Body of pancreas (tissue), 4 donors: ENCODE measurements at regions not wholly inside any gene's neighbourhood (a gene's known extent, or its start where the extent isn't known, plus 50 kb on each side); places are given as distances from the start of the nearest gene placed in this dataset.

Experiments
- ATAC-seq: fragments of 150-250 bp; one replicate; pipeline ENCODE4 v1.9.1; 2016
- DNase-seq, 4 donors: peaks; one replicate each; pipeline ENCODE4 v3.0.0-alpha.2; 2019
- H3K27ac ChIP-seq, 4 donors: fragments of 200-600 bp; sonication (generic); 1 replicate in 3 of 4; 2 replicates in 1 of 4; pipeline versions ENCODE4 v1.5.1 to v1.6.1; 2016 to 2019; ENCODE audit warnings: mild to moderate bottlenecking in 1 of 4, mixed read lengths in 1 of 4, moderate library complexity in 1 of 4
- H3K27me3 ChIP-seq, 2 donors: fragments of 200-600 bp; sonication (generic); one replicate each; pipeline ENCODE4 v1.6.0; 2016; ENCODE audit warnings: mild to moderate bottlenecking in 1 of 2
- H3K36me3 ChIP-seq, 2 donors: fragments of 200-600 bp; sonication (generic); replicated peaks in 1 of 2; 2 replicates each; pipeline ENCODE4 v1.5.1; 2016; ENCODE audit warnings: low read depth in 2 of 2; ENCODE audit not compliant: insufficient read depth in 1 of 2
- H3K4me1 ChIP-seq: fragments of 200-600 bp; sonication (generic); one replicate; pipeline ENCODE4 v1.6.0; 2016
- H3K4me3 ChIP-seq, 2 donors: fragments of 200-600 bp; sonication (generic); 1 replicate in 1 of 2; 2 replicates in 1 of 2; pipeline ENCODE4 v1.5.1; 2016 to 2019
- H3K9me3 ChIP-seq, 3 donors: fragments of 200-600 bp; sonication (generic); 1 replicate in 2 of 3; 2 replicates in 1 of 3; pipeline ENCODE4 v1.5.1; 2016
- CTCF ChIP-seq, 7 experiments: fragments of 450-650 bp in 4 of 7; fragments of 200-600 bp in 3 of 7; sonication (generic) in 3 of 7; IDR thresholded peaks; one replicate each; pipeline ENCODE4 v1.5.1; 2016 to 2019; ENCODE audit warnings: antibody characterized with exemption in 7 of 7
- POLR2A ChIP-seq, 3 donors: fragments of 450-650 bp; IDR thresholded peaks; one replicate each; pipeline ENCODE4 v1.6.1; 2016; ENCODE audit warnings: antibody characterized with exemption in 3 of 3, mild to moderate bottlenecking in 2 of 3
- WGBS, 2 donors: methylation state at CpG; one replicate each; pipeline ENCODE4 v1.1.5; 2017; 5-methylcytosine and 5-hydroxymethylcytosine counted together
- intact Hi-C: fragments of 100-400 bp; cut with DNase I; formaldehyde crosslinking; loops from one replicate; pipeline ENCODE4 v1.15.1; 2023

GRCh38 chr6:121615493-121615892, 180.0 kb downstream of the GJA1 start:
- H3K27ac ChIP-seq: no peak overlapping the region
- WGBS, 2 donors: 38 to 44% methylated on average over 3 of the region's 3 CpGs
- no peak for ATAC-seq
- H3K4me1 ChIP-seq: no peaks in the 10 kb centered on the region
- DNase-seq: peak in 1 of 4 donors; percentile 21
- no peaks in the 10 kb centered on the region for H3K36me3 ChIP-seq
- intact Hi-C loops: no loop called here
- H3K4me3 ChIP-seq: no peak overlapping the region
- H3K9me3 ChIP-seq: no peaks in the 10 kb centered on the region
- no peaks in the 10 kb centered on the region for H3K27me3 ChIP-seq
- TF ChIP-seq CTCF (IDR thresholded peaks at IDR 0.05) (peak in 4 of 7 experiments; percentile 21 to 34 (median 26)), POLR2A (IDR thresholded peaks at IDR 0.05) (no peak)

DNA sequence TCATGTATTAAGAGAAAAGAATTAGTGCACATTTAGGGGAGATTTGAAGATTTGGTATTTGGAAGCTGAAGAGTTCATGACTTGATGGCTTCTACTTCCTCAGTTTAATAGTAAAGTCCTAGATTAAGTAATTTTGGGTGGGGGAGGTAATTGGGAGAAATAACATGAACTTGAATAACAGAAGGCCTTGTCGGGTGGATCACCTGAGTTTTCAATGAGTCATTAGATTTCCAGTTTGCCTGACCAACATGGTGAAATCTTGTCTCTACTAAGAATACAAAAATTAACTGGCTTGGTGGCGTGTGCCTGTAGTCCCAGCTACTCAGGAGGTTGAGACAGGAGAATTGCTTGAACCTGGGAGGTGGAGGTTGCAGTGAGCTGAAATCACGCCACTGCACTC, 181.0 kb downstream of the GJA1 start:
- ATAC-seq (no peak), DNase-seq (no peak)
- H3K9me3 ChIP-seq: no peaks in the 10 kb centered on the region
- WGBS, 2 donors: 85 to 86% methylated on average over 3 of the region's 3 CpGs
- no peak overlapping the region for H3K27ac ChIP-seq
- no peaks in the 10 kb centered on the region for H3K4me1 ChIP-seq
- TF ChIP-seq CTCF (IDR thresholded peaks at IDR 0.05): no peak
- TF ChIP-seq POLR2A (IDR thresholded peaks at IDR 0.05): no peak
- intact Hi-C loops: no loop called here
- H3K4me3 ChIP-seq: no peak overlapping the region
- H3K27me3 ChIP-seq: no peaks in the 10 kb centered on the region
- no peaks in the 10 kb centered on the region for H3K36me3 ChIP-seq

- intact Hi-C loops: no loop called here
- no peak for ATAC-seq
- no peak overlapping the region for H3K4me3 ChIP-seq
- no peaks in the 10 kb centered on the region for H3K4me1 ChIP-seq
- no peak for DNase-seq
- no peaks in the 10 kb centered on the region for H3K9me3 ChIP-seq
- H3K27ac ChIP-seq: no peak overlapping the region
- H3K36me3 ChIP-seq: no peaks in the 10 kb centered on the region
- TF ChIP-seq POLR2A (IDR thresholded peaks at IDR 0.05) (no peak), CTCF (IDR thresholded peaks at IDR 0.05) (no peak)
- no peaks in the 10 kb centered on the region for H3K27me3 ChIP-seq
Measured at GRCh38 chr6:121617388-121617787, 181.9 kb downstream of the GJA1 start.

GRCh38 chr6:121619013-121619412, 183.6 kb downstream of the GJA1 start:
- DNase-seq (no peak), ATAC-seq (no peak)
- no peaks in the 10 kb centered on the region for H3K4me1 ChIP-seq
- no peaks in the 10 kb centered on the region for H3K27me3 ChIP-seq
- H3K9me3 ChIP-seq: no peaks in the 10 kb centered on the region
- intact Hi-C loops: no loop called here
- H3K36me3 ChIP-seq: no peaks in the 10 kb centered on the region
- TF ChIP-seq POLR2A (IDR thresholded peaks at IDR 0.05) (no peak), CTCF (IDR thresholded peaks at IDR 0.05) (no peak)
- H3K27ac ChIP-seq: no peak overlapping the region
- WGBS, 2 donors: 50 to 58% methylated on average over 2 of the region's 2 CpGs
- H3K4me3 ChIP-seq: no peak overlapping the region

DNA sequence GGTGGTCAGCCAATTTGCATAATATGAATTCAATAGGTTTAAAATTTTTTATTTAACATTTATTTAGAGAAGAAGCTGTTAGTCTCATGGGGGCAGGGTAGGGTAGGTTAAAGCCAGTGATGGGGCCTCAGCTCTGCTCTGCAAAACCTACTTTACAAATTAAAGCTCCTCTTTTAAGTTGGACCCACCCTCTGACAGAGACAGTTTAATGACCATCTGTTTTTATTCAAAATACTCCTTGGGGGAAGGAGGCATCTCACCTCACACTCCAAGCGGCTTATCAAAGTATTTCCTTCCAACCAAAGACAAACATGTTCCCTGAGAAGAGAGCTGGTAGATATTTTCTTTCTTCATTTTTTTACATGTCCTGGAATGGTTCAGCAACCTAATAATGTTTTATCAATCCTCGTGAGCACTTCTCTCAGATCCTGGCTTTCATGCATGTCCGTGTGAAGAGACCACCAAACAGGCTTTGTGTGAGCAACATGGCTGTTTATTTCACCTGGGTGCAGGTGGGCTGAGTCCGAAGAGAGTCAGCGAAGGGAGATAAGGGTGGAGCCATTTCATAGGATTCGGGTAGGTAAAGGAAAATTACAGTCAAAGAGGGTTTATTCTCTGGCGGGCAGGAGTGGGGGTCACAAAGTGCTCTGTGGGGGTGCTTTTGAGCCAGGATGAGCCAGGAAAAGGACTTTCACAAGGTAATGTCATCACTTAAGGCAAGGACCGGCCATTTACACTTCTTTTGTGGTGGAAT, 184.7 kb downstream of the GJA1 start:
- H3K9me3 ChIP-seq: no peaks in the 10 kb centered on the region
- H3K4me1 ChIP-seq: no peaks in the 10 kb centered on the region
- intact Hi-C loops: no loop called here
- H3K36me3 ChIP-seq: no peaks in the 10 kb centered on the region
- H3K27ac ChIP-seq: no peak overlapping the region
- no peak for TF ChIP-seq CTCF (IDR thresholded peaks at IDR 0.05)
- TF ChIP-seq POLR2A (IDR thresholded peaks at IDR 0.05): no peak
- H3K4me3 ChIP-seq: no peak overlapping the region
- DNase-seq (no peak), ATAC-seq (no peak)
- 66 to 70% methylated on average over 8 of the region's 8 CpGs for WGBS, 2 donors
- H3K27me3 ChIP-seq: no peaks in the 10 kb centered on the region
